GM12878 (cell line): ENCODE measurements at regions not wholly inside any gene's neighbourhood (a gene's known extent, or its start where the extent isn't known, plus 50 kb on each side); places are given as distances from the start of the nearest gene placed in this dataset.

Source experiments
- ATAC-seq: fragments of 200-7000 bp; cut with Tn5 transposase; 3 replicates; pipeline ENCODE4 v1.9.1; 2020; ENCODE audit warnings: mild to moderate bottlenecking, moderate library complexity
- BruUV-seq: library from RNA; stranded (reverse); fragments of 400-500 nt; replicated peaks from 2 replicates; lab custom pipeline; 2021; lab: Mats Ljungman, UMichigan
- CTCF ChIA-PET: fragments of 300-600 bp; sonication (Branson Sonifier 250); formaldehyde crosslinking; extraction: SDS; loops from one replicate; lab custom pipeline; 2021; ENCODE audit warnings: inconsistent platforms; lab: Yijun Ruan, JAX
- POLR2A ChIA-PET: fragments of 350-600 bp; formaldehyde crosslinking; extraction: SDS; loops from one replicate; lab custom pipeline; 2021; ENCODE audit warnings: inconsistent platforms; lab: Charles Lee
- RAD21 ChIA-PET: fragments of 300-600 bp; sonication (Branson Sonifier 250); formaldehyde crosslinking; loops from one replicate; lab custom pipeline; 2023; ENCODE audit warnings: antibody characterized with exemption; ENCODE audit not compliant: unreplicated experiment; lab: Charles Lee
- SMC1A ChIA-PET: fragments of 300-600 bp; sonication (Branson Sonifier 250); formaldehyde crosslinking; loops from one replicate; lab custom pipeline; 2023; ENCODE audit not compliant: unreplicated experiment, uncharacterized antibody; lab: Charles Lee
- DNase-seq: peaks from one replicate; pipeline ENCODE4 v3.0.0-alpha.2; 2011; ENCODE audit warnings: low read depth, low spot score
- FAIRE-seq: peaks from 3 replicates; lab custom pipeline; 2011; peaks lifted over from hg19 to GRCh38; lab: Jason Lieb, UNC
- H2AFZ ChIP-seq: 2 replicates; pipeline ENCODE4 v1.6.0; 2011; ENCODE audit warnings: low read depth, low read length, control low read depth; ENCODE audit not compliant: control insufficient read depth
- H3K27ac ChIP-seq: 2 replicates; pipeline ENCODE4 v1.5.1; 2011; ENCODE audit warnings: control low read depth; ENCODE audit not compliant: control insufficient read depth, insufficient read depth
- H3K27me3 ChIP-seq, 2 experiments: replicated peaks in 1 of 2; 2 replicates each; pipeline versions ENCODE4 v1.6.0 to v1.6.1; 2011; ENCODE audit warnings: low read length in 1 of 2; ENCODE audit not compliant: control insufficient read depth in 2 of 2, insufficient read depth in 2 of 2
- H3K36me3 ChIP-seq, 2 experiments: 2 replicates each; pipeline ENCODE4 v1.5.1; 2011; ENCODE audit warnings: low read length in 1 of 2; ENCODE audit not compliant: control insufficient read depth in 2 of 2, insufficient read depth in 2 of 2
- H3K4me1 ChIP-seq: 2 replicates; pipeline ENCODE4 v1.6.1; 2011; ENCODE audit warnings: mild to moderate bottlenecking, low read length, moderate library complexity, mixed read lengths; ENCODE audit not compliant: control insufficient read depth, insufficient read depth
- H3K4me2 ChIP-seq: 2 replicates; pipeline ENCODE4 v1.6.0; 2011; ENCODE audit warnings: control low read depth; ENCODE audit not compliant: control insufficient read depth, insufficient read depth
- H3K4me3 ChIP-seq: fragments of 200-600 bp; sonication (generic); 2 replicates; pipeline ENCODE4 v1.5.1; 2016
- H3K79me2 ChIP-seq: 2 replicates; pipeline ENCODE4 v1.6.0; 2011; ENCODE audit warnings: low read length; ENCODE audit not compliant: control insufficient read depth, insufficient read depth
- H3K9ac ChIP-seq: 2 replicates; pipeline ENCODE4 v1.8.0; 2011; ENCODE audit warnings: low read length, control low read depth, mixed read lengths; ENCODE audit not compliant: control insufficient read depth, insufficient read depth
- H3K9me3 ChIP-seq: replicated peaks from 3 replicates; pipeline ENCODE4 v1.5.1; 2011; ENCODE audit warnings: mild to moderate bottlenecking, low read length; ENCODE audit not compliant: control insufficient read depth, insufficient read depth
- H4K20me1 ChIP-seq: 2 replicates; pipeline ENCODE4 v1.6.0; 2011; ENCODE audit not compliant: control insufficient read depth, insufficient read depth
- BHLHE40 ChIP-seq, 2 experiments: fragments of 450-650 bp in 1 of 2; IDR thresholded peaks; 2 replicates each; pipeline ENCODE4 v1.6.1; 2011 to 2017; ENCODE audit warnings: low read depth in 2 of 2, borderline replicate concordance in 1 of 2, improper control_type of control experiment in 1 of 2, low read length in 1 of 2, mild to moderate bottlenecking in 1 of 2
- CBFB ChIP-seq: IDR thresholded peaks from 2 replicates; pipeline ENCODE4 v1.6.1; 2016; ENCODE audit warnings: antibody characterized with exemption, low read depth
- MTA3 ChIP-seq: IDR thresholded peaks from 2 replicates; pipeline ENCODE4 v1.6.1; 2012; ENCODE audit warnings: low read length, inconsistent platforms, borderline replicate concordance
- NR2C2 ChIP-seq: IDR thresholded peaks from 2 replicates; pipeline ENCODE4 v1.6.1; 2011; ENCODE audit warnings: borderline replicate concordance, low read depth; ENCODE audit not compliant: control insufficient read depth, insufficient read length
- NR2F1 ChIP-seq: fragments of 450-650 bp; conservative IDR thresholded peaks from 2 replicates; pipeline ENCODE4 v1.6.1; 2017; ENCODE audit warnings: mild to moderate bottlenecking
- TCF7 ChIP-seq: IDR thresholded peaks from 2 replicates; pipeline ENCODE4 v1.6.1; 2014; ENCODE audit warnings: antibody characterized with exemption, borderline replicate concordance
- ZBED1 ChIP-seq: IDR thresholded peaks from 2 replicates; pipeline ENCODE4 v1.6.1; 2016; ENCODE audit warnings: borderline replicate concordance
- ZNF622 ChIP-seq: fragments of 450-650 bp; IDR thresholded peaks from 2 replicates; pipeline ENCODE4 v1.6.1; 2017; ENCODE audit warnings: mild to moderate bottlenecking, inconsistent platforms
- WGBS: methylation state at CpG from one replicate; pipeline ENCODE4 v1.1.6; 2016; ENCODE audit warnings: low lambda C conversion rate; ENCODE audit not compliant: insufficient replicate concordance, insufficient coverage; ENCODE audit errors: missing lambda C conversion rate; 5-methylcytosine and 5-hydroxymethylcytosine counted together
- in situ Hi-C: fragments of 300-500 bp; cut with MboI; formaldehyde crosslinking; loops from 9 replicates; pipeline ENCODE4 v1.14.3; 2018; ENCODE audit warnings: mixed read lengths
- intact Hi-C: fragments of 100-400 bp; cut with micrococcal nuclease; formaldehyde crosslinking; loops from one replicate; pipeline ENCODE4 v1.14.2; 2022; ENCODE audit not compliant: unreplicated experiment
- TF ChIP-seq, protein P1 (sequence below): fragments of 450-650 bp; IDR thresholded peaks from 2 replicates; pipeline ENCODE4 v1.6.1; 2016; ENCODE audit warnings: mild to moderate bottlenecking

- no peak for TF ChIP-seq NR2F1
- no peak for TF ChIP-seq ZNF622
- no peak for TF ChIP-seq NR2C2
- TF ChIP-seq, protein P1, sequence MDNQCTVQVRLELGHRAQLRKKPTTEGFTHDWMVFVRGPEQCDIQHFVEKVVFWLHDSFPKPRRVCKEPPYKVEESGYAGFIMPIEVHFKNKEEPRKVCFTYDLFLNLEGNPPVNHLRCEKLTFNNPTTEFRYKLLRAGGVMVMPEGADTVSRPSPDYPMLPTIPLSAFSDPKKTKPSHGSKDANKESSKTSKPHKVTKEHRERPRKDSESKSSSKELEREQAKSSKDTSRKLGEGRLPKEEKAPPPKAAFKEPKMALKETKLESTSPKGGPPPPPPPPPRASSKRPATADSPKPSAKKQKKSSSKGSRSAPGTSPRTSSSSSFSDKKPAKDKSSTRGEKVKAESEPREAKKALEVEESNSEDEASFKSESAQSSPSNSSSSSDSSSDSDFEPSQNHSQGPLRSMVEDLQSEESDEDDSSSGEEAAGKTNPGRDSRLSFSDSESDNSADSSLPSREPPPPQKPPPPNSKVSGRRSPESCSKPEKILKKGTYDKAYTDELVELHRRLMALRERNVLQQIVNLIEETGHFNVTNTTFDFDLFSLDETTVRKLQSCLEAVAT = no peak
- no peak for TF ChIP-seq BHLHE40 (IDR thresholded peaks at IDR 0.05; ENCODE audit: borderline replicate concordance in 1 of 2, low read depth in 2 of 2, low read length in 1 of 2)
These were observed 156.3 kb downstream of the KBTBD8 start (continued) for GRCh38 chr3:67154429-67154828.

DNA sequence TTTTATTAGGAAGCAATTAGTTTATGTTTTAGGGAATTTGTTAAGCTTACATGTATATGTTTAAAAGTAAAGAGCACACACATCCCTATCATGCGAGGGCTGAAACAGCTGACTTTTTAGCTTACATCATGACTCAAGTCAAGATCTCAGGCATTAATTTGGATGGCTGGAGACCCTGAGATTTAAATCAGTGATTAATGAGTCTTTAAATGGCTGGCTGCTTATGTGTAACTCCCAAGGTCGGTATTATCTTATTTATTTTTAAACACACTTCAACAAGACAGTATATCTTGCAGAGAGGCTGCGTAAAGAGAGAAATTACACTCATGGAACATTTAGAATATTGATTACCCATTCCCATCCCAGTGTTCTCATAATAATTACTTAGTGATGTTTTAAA, 169.4 kb downstream of the KBTBD8 start:
- in situ Hi-C loops (no loop called here), intact Hi-C loops (no loop called here)
- no TSS peak for BruUV-seq
- Histone ChIP-seq H3K36me3 (no peaks in the 10 kb centered on the region), H3K9ac (no peak overlapping the region), H2AFZ (no peak overlapping the region), H4K20me1 (no peaks in the 10 kb centered on the region), H3K27ac (no peak overlapping the region), H3K9me3 (no peaks in the 10 kb centered on the region), H3K27me3 (no peaks in the 10 kb centered on the region; a peak in 1 of 4 replicates), H3K4me2 (no peak overlapping the region), H3K4me1 (no peaks in the 10 kb centered on the region), H3K79me2 (no peaks in the 10 kb centered on the region), H3K4me3 (no peak overlapping the region)
- CTCF ChIA-PET = no interaction called here
- no peak for TF ChIP-seq MTA3
- TF ChIP-seq TCF7 = no peak
- no peak for TF ChIP-seq CBFB
- TF ChIP-seq ZBED1 = no peak
- POLR2A ChIA-PET = no interaction called here
- SMC1A ChIA-PET = interaction anchor here (0.7 kb wide), 1 partner anchor 1459 kb away, joined by 4 read pairs; no protein-coding TSS in a partner anchor
- ATAC-seq (no peak), DNase-seq (no peak), FAIRE-seq (no peak)
- RAD21 ChIA-PET = no interaction called here
- whole genome bisulfite sequencing = 46% methylated on average over 3 of the region's 3 CpGs
